GM19452 (cell line): ENCODE measurements at regions not wholly inside any gene's neighbourhood (a gene's known extent, or its start where the extent isn't known, plus 50 kb on each side); places are given as distances from the start of the nearest gene placed in this dataset.
"Not testable (repeated sequence)": the region's sequence is repeated elsewhere in the genome, so short reads cannot be mapped to it uniquely, and the experiment has no call there.

Experiments used
- ATAC-seq: cut with Tn5 transposase; IDR thresholded peaks from one replicate; pipeline ENCODE4 v1.9.1; 2021; ENCODE audit not compliant: unreplicated experiment

DNA sequence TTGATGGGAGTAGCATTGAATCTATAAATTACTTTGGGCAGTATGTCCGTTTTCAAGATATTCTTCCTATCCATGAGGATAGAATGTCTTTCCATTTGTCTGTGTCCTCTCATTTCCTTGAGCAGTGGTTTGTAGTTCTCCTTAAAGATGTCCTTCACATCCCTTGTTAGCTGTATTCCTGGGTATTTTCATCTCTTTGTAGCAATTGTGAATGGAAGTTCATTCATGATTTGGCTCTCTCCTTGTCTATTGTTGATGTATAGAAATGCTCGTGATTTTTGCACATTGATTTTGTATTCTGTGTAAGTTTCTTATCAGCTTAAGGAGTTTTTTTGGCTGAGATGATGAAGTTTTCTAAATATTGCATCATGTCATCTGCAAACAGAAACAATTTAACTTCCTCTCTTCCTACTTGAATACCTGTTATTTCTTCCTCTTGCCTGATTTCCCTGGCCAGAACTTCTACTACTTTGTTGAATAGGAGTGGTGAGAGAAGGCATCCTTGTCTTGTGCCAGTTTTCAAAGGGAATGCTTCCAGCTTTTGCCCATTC lies 741.0 kb downstream of the TMTC2 start:
- not testable (repeated sequence) for ATAC-seq

DNA sequence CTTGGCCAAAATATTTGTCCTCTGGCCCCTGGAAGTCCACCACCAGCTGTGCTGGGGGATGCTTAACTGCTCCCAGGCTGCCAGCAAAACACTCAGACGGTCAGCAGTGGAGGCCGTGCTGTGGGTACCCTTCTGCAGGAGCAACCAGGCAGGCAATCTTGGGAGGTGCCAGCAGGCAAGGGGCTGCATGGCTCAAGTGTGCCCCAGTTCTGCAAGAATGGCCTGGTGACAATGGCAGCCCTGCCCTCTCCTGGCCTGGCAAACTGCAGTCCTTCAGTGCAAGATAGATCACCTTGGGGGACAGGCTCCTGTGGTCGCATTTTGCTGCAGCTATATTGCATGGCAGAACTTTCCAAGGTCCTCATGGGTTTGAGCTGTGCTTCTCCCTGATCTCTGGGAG lies 728.3 kb downstream of the TMTC2 start:
- no peak for ATAC-seq

DNA sequence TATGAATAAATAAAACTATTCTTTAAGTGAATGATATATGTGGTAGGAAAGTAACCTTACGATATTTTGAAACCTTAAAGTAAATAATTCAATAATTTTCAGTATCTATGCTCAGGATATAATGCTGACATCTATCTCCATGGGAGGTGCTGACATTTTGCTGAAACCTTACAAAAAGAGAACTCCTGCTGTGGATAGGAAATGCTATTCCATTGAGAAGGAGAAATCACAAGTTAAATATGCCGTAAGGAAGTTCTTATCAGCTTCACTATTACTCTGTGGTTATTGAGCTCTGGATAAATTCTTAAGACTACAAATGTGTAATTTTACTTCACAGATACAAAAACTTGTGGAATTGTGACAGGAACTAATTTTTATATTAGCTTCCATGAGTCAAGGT lies 722.1 kb downstream of the TMTC2 start:
- no peak for ATAC-seq

DNA sequence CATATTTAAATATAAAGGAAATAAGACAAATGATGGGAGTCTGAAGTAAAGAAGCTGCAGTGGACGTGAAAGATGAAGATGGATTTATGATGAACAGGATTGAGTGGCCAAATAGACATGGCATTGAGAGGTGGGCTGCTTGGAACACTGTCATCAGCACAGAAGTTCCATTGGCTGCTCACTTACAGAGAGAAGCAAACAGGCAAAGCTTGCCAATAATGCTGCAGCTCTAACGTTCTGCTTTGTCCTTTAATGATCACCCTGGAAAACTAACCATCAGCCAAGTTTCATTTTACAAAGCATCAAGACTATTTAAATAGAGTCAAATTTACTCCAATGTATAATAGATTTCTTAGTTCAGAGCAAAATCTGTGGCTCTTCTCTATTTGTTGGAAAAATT lies 721.4 kb downstream of the TMTC2 start:
- no peak for ATAC-seq

DNA sequence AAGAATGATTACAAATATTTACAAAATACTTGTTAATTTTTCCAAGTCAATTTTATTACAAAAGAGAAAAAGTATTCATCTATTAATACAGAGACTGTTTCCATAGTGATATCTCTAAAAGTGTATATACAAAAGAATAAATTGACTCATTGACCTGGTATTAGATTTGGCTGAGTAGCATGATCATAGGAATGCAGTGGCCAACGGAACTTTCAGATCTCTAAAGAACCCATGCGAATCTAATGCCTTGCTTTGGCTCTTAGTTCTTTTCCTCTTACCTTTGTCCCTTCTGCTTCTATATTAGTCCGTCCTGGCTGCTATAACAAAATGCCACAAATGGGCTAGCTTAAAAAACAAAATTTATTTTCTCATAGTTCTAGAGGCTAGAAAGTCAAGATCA lies 717.8 kb downstream of the TMTC2 start:
- ATAC-seq, result no peak

DNA sequence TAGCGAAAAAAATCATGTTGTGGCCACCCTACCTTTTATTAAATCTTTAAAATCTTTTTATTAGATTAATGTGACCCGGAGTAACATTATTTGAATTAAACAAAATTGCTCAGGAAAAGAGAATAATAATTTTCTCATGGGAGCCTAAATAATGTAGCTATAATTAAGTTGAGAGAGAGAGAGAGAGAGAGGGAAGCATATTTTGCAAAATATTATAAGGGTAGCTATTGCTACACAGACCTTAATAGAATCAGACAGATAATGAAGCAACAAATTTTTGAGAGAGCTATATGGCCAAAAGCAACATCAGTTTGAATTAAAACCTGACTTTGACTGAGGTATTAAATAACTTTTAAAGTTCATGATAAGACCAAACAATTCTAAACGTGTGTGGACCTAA lies 703.5 kb downstream of the TMTC2 start:
- ATAC-seq, result no peak

DNA sequence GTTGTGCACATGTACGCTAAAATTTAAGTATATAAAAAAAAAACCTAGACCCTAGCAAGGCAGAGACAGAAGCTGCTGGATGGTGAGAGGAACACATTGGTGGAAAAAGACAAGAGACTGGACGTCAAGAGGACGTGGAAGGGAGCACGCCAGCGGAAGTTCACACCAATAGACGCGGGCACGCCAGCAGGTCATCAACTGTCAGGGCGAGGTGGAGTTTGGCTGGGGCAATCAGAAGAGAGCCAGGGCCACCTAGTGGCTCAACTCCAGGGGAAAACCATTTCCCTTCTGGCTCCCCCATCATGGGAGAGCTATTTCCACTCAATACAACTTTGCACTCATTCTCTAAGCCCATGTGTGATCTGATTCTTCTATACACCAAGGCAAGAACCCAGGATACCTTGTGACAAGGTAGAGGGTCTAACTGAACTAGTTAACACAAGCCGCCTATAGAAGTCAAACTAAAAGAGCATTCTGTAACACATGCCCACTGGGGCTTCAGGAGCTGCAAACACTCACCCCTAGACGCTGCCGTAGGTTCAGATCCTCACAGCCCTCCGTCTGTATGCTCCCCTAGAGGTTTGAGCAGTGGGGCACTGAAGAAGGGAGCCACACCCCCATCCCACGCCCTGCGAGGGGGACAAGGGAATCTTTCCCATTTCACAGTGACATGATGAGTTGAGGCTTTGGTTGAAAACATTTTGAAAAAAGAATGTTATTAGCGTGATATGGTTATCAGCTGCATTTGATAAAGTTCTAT lies 702.7 kb downstream of the TMTC2 start:
- ATAC-seq, result no peak

DNA sequence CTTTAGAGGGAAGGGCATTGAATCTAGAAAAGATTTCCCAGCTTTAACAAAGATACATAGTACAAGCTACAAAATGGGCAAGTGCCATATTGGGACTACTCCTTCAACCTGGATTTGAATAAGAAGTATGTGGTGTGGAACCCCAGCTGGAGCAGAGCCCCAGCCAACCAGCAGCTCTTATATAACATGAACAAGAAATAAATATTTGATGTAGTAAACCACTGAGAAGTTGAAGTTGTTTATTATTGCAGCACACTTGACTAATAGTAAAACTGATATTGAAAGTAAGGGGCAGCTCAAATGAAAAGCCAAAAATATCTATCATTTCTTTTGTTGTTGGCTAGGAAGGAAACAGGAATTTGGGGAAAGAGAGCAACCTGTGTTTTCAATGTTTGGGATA lies 701.8 kb downstream of the TMTC2 start:
- ATAC-seq, result peak; percentile 51

DNA sequence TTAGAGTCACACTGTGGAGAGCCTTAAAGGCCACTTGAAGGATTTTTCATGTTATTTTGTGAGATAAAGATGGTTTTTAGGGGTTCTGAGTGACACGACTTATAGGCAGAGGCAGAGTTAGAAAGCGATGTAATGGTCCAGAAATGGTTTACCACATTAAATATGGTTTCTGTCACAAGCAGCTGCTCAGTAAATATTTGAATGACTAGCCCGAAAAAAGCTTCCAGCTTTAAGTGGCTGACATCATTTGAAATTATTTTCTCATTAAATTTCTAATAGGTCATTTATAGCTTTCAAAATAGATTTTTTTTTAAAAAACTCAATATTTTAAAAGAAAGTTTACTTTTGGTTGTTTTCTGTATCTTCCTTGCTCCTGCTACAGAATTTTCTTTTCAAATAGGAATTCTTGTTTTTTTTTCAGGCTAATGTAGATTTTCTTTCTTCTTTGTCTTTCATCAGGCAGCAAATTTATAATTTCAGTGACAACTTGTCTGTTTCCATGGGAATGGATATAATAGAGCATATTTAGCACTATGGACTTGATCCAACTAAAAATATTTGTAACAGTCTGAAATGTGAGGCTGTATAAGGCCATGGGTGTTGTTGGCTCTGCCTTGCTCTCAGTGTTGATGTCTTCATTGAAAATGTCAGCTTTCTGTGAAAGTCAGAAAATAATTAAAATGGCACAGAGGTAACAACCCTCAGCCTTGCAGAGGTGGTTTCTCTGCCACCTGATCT lies 700.0 kb downstream of the TMTC2 start:
- ATAC-seq, result no peak

DNA sequence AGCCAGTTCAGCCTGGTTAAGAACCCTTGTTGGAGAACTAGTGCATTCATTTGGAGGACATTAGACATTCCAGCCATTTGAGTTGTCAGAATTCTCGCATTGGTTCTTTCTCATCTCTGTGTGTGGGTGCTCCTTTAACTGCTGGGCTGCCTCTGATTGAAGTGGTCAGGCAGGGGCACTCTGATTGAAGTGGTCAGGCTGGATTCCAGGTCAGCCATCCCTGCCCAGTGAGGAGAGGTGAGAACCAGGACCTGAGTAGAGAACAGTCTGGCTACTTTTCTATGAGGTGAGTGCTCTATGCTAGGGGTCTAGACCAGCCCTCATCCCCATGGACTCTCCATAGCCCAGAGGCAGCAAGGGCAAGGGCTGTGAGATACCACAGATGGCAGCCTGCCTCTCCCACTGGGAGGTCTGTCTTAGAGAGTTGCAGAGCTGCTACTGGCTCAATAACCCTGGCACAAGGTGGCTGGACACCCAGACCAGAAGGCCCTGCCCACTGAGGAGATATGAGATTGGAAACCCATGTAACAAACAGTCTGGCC lies 691.6 kb downstream of the TMTC2 start:
- ATAC-seq, result no peak

DNA sequence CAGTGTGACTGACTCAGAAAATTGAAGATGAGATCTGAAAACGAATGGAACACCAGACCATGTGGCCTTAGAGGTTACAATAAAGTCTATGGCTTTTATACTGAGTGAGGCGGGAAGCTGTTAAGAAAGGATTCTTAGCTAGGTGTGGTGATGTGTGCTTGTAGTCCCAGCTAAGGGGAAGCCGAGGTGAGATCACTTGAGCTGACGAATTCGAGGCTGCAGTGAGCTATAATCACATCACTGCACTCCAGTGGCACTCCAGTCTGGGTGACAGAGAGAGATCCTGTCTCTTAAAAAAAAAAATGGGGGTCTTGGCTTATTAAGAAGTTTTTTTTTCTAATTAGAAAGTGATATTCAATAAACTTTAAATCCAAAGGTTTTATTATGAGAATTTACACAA lies 678.6 kb downstream of the TMTC2 start:
- no peak for ATAC-seq

DNA sequence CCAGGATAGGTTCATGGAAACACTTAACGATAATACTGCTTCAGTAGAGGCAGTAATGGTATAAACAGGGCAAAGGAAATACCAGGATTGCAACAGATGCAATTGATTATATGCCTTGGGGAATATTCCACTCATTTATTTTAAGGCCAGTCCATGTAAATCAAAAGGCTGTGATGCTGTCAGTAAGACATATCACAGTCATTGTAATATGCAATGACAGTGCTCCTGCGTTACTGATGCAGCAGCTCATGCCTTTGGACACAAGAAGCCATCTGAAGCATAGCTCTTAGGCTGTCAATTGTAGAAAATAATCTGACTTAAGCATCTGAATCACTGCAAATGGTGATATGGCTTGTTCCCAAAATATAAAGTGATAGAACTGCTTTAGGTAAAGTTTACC lies 674.8 kb downstream of the TMTC2 start:
- no peak for ATAC-seq

DNA sequence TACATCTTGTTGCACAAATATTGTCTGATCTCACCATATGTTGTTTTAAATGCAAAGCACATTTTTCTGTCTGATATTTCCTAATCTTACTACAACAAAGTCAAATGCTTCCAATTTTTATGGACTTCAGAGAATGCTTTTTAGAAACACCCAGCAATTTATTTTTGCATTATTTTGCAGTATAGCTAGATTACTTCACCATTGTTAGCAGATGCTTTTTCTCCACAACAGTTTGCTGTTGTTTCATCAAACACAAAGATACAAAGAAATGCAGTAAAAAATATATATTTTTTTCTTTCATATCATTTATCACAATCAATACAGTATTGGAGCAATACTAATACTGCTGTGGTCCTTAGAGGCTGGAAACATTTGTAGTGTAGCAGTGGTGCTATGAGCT lies 674.4 kb downstream of the TMTC2 start:
- no peak for ATAC-seq

DNA sequence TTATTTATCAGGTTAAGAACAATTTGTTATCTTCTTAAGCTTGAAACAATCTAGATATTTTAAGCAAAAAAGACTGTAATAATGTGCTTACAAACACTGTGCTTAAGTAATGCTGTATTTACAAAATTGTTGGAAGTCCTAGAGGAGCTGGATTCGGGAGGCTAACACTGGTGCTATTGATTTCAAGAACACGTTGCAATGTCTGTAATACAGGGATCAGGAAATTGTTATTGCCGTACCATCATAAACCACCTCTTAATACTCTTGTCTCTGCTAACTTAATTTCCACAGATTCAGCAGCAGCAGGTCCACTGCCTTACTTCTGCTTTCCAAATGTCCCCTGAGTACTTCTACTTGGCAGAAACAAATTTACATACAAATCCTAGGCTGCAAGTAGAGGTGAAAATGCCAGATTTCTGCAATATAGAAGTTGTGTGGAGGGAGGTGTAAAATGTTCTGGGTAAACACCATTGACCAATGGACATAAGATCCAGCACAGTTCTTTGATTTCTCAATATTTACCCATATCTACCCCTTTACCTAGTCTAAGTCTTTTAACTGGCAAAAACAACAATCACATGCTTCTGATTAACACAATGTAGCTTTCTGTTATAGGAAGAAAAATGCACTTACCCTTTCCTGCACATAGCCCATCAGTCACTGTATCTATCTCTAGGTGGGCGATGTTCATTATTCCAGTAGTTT lies 663.4 kb downstream of the TMTC2 start:
- ATAC-seq, result no peak

DNA sequence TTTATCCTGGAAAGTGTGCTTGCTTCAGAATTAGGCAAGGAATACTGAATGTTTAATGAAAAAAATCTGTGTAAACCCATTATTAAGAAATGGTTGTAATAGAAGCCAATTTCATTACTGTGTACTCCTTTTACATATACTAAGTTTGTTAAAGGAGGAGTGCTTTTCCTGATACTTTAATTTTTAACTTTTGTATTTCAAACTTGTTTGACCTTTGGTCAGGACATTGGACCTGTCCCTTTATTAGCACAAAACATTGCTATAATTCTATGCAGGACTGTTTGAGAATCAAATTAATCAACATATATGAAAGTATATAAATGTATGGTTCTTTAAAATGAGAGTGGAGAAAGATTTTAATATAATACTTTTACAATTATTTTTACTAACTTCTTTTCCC lies 659.6 kb downstream of the TMTC2 start:
- no peak for ATAC-seq

DNA sequence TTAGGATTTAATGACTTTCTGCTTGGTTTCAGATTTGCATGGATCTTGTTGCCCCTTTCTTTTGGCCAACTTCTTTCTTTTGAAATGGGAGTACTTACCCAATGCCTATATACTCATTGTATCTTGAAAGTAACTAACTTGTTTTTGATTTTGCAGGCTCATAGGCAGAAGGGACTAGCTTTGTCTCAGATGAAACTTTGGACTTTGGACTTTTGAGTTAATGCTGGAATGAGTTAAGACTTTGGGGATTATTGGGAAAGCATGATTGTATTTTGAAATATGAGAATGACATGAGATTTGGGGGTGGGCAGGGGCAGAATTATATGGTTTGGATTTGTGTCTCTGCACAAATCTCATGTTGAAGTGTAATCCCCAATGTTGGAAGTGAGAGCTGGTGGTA lies 657.1 kb downstream of the TMTC2 start:
- ATAC-seq, result no peak

DNA sequence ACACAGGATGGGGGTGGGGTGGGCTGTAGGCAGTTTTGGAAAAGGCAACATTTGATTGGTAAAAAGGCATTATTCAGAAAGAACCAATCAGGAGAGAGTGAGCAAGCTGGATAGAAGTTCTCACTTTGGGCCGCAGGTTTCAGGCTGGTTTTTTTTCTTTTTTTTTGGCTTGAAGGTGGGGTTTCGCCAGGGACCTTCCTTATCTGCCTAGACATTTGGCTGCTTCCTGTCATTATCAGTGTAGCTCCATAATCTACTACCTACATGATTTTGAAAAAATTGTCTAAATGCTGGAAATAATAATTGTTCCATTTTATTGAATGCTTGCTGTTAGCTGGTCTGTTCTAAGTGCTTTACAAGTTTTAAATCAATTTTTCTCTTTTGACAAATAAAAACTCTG lies 649.0 kb downstream of the TMTC2 start:
- no peak for ATAC-seq

DNA sequence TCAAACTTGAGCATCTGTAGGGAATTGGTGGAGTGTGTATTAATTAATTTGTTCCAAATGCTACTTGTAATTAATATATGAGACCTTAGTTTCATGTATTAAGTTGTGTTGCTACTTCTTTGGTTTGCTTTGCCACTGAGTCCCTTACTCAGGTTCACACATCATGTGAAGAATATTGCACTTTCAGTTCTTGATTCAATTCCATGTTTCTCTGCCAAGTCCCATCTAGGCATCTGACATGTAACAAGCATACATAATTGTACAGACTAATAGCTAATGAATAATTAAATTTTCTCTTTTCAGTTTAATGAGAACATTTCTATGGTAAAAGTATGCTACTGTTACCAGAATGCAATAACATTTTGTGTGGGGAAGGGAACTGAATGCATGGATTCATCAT lies 640.0 kb downstream of the TMTC2 start:
- no peak for ATAC-seq

DNA sequence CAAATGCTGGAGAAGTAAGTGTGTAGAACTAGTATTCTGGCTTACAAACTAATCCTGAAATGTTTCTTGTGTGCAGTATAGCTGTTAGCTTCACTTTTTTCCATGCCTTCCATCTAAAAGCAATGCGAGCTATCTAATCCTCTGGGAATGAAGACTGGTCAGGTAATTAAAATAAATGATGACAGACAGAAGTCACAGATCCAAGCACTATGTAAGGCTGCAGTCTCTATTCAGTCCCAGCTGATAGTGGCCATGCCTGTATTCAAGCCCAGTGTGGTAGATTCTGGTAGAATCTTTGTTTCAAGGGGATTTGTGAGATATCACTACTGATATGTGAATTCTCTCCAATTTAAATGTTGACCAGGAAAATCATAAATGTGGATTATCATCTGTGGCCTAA lies 637.2 kb downstream of the TMTC2 start:
- no peak for ATAC-seq

DNA sequence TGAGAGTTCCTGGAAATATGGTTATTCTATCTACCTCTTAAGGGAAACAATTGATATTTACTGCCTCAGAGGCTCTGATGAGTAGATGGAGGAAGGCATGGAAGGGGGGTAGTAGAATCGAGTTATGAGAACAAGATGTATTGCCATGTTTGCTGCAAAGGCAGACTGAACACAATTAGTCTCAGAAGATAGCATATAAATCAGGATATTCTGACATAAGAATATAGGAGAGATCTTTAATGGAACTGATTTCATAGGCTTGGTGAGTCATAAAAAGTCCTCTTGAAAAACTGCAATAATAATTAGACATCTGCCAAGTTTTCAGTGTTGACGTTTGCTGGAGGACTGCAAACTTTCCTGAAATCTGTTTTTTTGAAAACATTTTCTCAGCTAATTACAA lies 636.1 kb downstream of the TMTC2 start:
- no peak for ATAC-seq

DNA sequence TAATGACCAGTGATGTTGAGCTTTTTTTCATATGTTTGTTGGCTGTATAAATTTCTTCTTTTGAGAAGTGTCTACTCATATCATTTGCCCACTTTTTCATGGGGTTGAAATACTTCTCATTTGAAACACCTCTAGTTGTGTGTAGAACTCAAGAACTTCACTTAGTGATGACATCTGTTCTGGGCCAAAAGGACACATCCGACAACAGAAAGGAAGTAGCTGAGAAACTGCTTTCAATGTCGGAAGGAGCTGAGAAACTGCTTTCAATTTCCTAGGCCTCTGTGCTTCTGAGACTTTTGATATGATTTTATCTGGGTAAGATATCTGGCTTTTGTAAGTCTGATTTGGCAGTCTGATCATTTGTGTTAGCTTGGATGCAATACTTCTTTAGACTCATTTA lies 635.3 kb downstream of the TMTC2 start:
- no peak for ATAC-seq

DNA sequence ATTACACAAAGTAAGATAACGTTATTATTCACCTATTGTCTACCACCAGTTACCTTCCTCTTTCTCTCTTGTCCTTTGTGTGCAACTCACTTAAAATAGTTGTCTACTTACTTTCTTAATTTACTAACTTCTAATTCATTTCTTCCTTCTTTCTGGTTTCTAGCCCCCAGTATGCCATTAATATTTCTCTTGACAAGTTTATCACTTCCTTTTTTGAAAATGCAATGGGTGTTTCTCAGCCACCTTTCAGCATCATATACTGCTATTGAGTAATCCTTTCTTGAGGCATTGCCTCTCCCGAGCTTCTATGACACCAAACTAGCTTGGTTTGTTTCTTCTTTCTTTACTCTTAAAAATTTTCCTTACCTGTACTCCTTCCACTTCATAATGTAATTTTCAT lies 633.6 kb downstream of the TMTC2 start:
- ATAC-seq, result no peak
